Stimulated activated naive CD8-positive, alpha-beta T cell treated with anti-CD3 and anti-CD28 coated beads, Interleukin-15, Interleukin-2, amounts not matched to agents 100 U/mL and 50 U/mL, for 24 hours (primary cell): ENCODE measurements at regions not wholly inside any gene's neighbourhood (a gene's known extent, or its start where the extent isn't known, plus 50 kb on each side); places are given as distances from the start of the nearest gene placed in this dataset.
A peak's percentile ranks its signal among the peaks of the same experiment; 100 is the strongest.
"Not testable (repeated sequence)": the region's sequence is repeated elsewhere in the genome, so short reads cannot be mapped to it uniquely, and the experiment has no call there.

Source experiments
- ATAC-seq: fragments of 150-1000 bp; cut with Tn5 transposase; one replicate; pipeline ENCODE4 v1.10.0; 2021
- DNase-seq: peaks from one replicate; pipeline ENCODE4 v3.0.0; 2021

DNA sequence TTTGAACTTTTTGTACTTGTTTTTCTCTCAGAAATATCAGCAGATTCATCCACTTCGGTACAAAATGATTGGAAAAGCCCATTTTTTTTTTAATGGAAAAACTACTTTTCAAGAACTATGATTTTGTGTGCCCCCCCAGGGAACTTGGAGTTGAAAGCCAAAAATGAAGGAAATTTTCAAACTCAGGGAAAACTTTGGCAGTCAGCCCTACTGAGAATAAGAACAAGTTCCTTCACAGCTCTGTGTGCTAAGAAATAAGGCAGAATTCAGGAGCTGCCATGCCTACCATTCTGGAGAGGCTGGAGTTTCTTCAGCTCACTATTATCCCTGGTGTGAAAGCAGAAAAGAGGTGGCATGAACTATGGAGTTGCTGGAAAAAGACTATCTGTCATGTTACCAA lies 226.0 kb upstream of the SLC35G4 start:
- ATAC-seq (no peak), DNase-seq (no peak)

GRCh38 chr18:11380968-11381367 lies 228.4 kb upstream of the SLC35G4 start:
- ATAC-seq, result no peak

DNA sequence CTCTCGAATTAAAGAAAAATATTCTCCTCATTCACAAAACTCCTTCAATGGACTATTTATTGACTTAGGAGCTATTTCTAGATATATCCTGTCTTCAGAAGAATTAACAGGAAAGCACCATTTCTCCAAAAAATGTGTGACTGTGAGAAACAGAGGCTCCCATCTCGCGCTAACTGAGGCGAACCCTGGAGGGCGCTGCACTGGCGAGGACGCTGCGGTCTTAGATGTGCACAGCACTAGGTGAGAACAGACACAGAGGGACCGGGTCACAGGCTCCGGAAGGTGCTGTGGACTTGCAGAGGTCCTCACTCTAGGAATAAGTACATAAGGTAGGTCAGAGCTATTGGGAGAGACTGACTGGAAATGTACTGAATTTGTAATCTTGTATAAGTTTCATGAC lies 229.7 kb upstream of the SLC35G4 start:
- no peak for DNase-seq

More at GRCh38 chr18:11380968-11381367, 228.4 kb upstream of the SLC35G4 start:
- no peak for DNase-seq

GRCh38 chr18:11377766-11378540 lies 228.6 kb upstream of the PIEZO2 start:
- ATAC-seq (no peak), DNase-seq (no peak)

More for the DNA sequence above, 229.7 kb upstream of the SLC35G4 start:
- no peak for ATAC-seq

DNA sequence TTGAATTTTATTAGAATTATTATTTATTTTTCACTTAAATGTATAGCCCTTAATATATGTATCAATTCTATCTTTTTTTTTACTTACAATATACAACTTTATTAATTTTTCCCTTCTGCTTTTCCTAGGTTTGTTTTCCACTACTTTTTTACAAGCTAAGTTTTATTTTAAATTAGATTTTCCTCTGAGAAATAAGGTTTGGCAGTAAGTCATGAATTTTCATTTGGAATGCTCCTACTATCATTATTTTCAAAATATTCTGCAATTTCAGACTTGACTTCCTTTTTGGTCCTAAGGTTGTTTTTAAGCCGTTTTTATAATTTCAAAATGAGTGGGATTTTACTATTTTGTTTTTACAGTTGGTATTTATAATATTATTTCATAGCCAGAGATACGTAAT lies 222.8 kb upstream of the PIEZO2 start:
- no peak for ATAC-seq
- DNase-seq, result no peak

DNA sequence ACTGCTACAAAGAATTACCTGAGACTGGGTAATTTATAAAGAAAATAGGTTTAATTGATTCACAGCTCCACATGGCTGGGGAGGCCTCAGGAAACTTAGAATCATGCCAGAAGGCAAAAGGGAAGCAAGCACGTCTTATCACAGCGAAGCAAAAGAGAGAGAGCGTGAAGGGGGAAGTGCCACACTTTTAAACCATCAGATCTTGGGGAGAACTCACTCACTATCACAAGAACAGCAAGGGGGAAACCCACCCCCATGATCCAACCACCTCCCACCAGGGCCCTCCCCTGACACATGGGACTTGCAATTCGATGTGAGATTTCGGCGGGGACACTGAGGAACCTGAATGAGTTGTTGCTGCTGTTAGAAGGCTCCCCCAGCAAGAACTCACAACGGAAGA lies 220.2 kb upstream of the PIEZO2 start:
- no peak for DNase-seq
- no peak for ATAC-seq

- DNase-seq (no peak), ATAC-seq (no peak)
Observed at GRCh38 chr18:11368020-11368419, 218.7 kb upstream of the PIEZO2 start.

DNA sequence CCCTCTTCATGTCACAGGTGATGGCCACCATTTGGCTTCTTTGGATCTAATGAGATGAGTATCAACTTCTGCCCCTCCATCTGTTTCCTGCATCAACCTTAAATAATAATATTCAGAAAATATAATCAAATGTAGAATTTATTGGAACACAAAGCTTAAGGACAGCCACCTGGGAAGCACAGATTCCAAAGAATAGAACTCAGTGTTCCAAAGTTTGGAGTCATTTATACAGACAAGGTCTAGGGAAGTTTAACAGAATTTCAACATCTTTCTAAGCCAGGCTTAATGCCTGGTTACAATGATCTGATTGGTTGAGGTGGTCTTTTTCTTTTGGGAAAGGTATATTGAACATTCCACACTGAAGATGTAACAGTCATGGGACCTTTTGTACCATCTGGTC lies 218.0 kb upstream of the PIEZO2 start:
- no peak for DNase-seq
- no peak for ATAC-seq

- ATAC-seq, result no peak
- DNase-seq, result no peak
Observed at GRCh38 chr18:11366410-11366809, 217.0 kb upstream of the PIEZO2 start.

GRCh38 chr18:11362856-11363255 lies 213.5 kb upstream of the PIEZO2 start:
- DNase-seq, result no peak
- no peak for ATAC-seq

- DNase-seq, ATAC-seq: not testable (repeated sequence)
Observed at GRCh38 chr18:11361862-11362261, 212.5 kb upstream of the PIEZO2 start.

DNA sequence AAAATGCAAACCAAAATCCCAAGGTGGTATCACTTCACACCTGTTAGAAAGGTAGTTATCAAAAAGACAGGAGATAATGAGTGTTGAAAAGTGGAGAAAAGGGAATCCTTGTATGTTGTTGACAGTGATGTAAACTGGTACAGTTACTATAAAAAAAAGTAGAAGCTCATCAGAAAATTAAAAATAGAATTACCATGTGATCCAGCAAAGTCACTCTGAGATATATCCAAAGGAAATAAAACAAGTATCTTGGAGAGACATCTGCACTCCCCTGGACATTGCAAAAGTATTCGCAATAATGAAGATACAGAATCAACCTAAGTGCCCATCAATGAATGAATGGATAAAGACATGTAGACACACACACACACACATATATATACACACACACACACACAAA lies 208.3 kb upstream of the PIEZO2 start:
- DNase-seq, result no peak
- no peak for ATAC-seq

DNA sequence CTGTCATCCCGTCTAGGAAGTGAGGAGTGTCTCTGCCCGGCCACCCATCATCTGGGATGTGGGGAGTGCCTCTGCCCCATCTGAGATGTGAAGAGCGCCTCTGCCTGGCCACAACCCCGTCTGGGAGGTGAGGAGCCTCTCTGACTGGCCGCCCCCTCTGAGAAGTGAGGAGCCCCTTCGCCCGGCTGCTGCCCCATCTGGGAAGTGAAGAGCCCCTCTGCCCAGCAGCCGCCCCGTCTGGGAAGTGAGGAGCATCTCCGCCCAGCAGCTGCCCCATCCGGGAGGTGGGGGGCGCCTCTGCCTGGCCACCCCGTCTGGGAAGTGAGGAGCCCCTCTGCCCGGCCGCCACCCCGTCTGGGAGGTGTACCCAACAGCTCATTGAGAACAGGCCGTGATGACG lies 195.2 kb upstream of the PIEZO2 start:
- not testable (repeated sequence) for ATAC-seq, DNase-seq

- DNase-seq, result no peak
Observed at GRCh38 chr18:11343096-11343495, 193.7 kb upstream of the PIEZO2 start.

GRCh38 chr18:11342115-11342514 lies 192.7 kb upstream of the PIEZO2 start:
- ATAC-seq, DNase-seq: not testable (repeated sequence)

More at GRCh38 chr18:11343096-11343495, 193.7 kb upstream of the PIEZO2 start:
- ATAC-seq, result no peak

DNA sequence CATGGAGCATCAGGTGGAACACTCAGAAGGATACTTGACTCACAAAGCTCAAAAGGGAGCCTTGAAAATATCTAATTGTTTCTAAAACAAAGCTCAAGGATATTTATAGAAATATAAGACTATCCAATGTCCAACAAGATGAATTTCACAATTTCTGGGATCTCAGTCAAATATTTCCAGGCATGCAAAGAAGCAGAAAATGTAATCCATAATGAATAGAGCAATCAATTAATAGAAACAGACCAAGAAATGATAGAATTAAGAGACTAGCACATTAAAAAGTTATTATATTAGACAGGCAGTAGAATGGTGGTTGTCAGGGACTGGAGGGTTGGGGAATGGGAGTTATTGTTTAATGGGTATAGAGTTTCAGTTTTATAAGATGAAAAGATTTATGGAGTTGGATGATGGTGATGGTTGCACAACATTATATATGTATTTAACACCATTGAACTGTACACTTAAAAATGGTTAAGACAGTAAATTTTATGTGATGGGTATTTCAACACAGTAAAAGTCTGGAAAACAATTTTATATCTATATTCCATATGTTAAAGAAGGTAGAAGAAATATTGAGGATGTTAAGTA lies 189.9 kb upstream of the PIEZO2 start:
- ATAC-seq (no peak), DNase-seq (no peak)

DNA sequence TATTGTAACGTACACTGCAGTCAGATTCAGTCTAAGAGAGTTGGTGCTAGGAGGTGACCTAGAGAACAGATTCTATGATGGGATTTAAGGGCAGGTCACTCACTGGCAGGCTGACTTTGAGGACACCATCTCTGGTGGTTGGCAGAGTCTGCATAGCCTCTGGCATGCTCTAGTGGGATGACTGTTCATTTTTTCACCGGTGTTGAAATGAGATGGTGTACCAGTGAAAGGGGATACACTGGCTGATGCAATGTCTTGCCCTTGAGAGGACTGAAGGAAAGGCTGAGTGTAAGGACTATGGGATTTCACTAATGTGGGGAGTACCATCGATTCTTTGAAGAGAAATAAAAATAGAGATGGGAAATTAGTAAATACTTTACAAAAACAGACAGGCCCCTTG lies 186.9 kb upstream of the PIEZO2 start:
- DNase-seq, result no peak
- ATAC-seq, result no peak

DNA sequence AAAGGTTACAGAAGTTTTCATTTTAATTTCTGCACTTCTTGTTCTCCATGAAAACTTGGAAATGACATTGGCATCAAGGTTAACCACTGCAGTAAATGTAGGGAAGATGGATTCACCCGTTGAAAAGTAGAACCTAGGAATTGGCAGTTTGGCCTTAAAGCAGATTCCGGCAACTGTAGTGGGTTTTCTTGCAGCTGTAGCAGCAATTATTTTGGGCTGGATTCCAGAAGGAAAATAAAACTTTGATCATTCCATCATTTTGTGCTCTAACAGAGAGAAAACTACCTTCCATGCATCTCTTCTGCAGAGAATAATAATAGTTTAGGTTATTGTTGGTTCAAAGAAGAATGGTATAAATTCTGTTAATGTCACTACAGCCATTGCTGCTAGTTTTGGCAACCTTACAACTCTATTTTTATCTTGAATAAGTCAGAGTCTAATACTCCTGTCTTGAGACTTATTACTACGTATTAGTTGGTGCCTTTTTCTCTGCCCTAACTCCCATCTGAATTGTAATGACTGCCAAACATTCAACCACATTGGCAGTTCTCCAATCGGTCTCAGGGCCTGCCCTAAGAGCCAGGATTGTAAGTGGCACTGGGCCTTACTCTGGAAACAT lies 178.1 kb upstream of the PIEZO2 start:
- ATAC-seq (no peak), DNase-seq (no peak)

DNA sequence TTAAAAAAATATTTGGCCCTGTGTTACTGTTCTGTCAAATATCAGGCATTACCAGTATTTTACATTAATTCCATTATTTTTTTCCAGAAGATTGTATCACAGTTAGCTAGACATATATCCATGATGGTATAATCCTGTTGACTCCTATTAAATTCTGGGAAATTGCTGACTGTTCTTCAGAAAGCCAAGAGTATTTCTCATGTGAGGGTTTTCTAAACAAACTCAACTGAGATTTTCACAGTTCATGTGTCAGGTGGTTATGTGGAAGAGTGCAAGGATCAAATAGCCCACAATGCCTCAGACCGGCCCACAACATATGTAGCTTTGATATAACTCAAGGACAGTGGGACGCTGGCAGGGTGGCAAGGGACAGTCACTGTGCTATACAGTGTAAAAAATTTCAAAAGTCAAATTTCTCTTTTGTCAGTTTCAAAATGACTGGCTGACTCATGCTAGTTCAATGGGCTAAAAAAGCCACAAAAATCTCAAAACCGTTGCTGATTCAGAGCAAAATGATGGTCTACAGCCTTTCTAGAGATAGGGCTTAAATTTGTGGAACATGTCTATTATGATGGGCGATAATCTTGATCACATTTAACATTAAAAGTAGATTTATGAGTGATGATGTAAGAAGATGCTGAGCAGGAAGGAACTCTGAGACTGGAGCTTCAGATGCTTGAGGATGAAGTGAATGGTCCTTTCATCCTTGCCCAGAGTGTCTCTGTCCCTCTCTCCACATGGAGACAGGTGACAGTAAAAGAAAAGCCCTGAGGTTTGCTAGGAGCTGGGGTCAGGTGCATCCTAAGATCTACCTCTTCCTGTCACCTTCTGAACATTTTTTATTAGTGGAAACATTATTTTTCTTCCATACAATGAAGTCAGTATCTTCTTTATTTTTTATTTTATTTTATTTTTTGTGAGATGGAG lies 175.8 kb upstream of the PIEZO2 start:
- DNase-seq (peak; percentile 10), ATAC-seq (peak; percentile 70)

- no peak for ATAC-seq
Observed at GRCh38 chr18:11324510-11324909, 175.1 kb upstream of the PIEZO2 start.

DNA sequence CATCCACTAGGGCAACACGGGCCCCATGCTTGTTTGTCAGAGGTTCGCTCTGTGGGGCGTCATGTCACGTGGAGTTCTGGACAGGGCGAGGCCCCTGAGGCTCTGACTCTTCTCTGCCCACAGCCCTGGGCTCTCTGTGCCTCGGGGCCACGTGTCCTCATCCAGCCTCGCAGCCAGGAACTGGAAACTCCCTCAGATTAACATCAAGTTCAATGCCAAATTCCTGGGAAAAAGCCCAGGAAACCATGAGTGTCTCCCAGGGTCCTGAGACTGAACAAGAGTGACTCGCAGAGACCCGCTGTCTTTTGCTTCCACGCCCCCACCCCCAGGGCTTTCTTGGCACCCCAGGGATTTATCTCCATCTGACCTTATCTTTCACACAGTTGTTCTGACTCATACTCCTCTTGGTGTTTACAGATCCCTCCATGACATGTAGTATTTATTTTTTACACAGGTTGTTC lies 174.0 kb upstream of the PIEZO2 start:
- ATAC-seq, result no peak
- DNase-seq, result no peak

More at GRCh38 chr18:11324510-11324909, 175.1 kb upstream of the PIEZO2 start:
- DNase-seq, result no peak

DNA sequence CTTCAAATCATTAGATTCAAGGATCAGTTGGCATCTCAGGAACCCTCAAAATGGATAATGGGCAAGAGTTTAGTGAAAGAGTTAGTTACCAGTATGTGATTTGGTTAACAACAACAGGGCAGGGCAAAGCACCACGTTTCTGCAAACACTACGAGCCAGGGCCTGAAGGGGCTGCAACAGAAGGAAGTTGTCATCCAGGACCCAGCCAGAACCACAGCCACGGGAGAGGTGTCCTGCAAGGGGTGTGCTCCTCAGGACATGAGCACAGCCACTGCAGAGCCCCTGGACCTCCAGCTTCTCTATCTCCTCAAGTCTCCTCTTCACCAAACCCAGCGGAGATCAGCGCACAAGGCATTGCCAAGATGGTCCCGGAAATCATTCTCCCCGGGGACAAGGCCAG lies 173.3 kb upstream of the PIEZO2 start:
- ATAC-seq (no peak), DNase-seq (no peak)
